ENCODE measurements at regions not wholly inside any gene's neighbourhood (a gene's known extent, or its start where the extent isn't known, plus 50 kb on each side); places are given as distances from the start of the nearest gene placed in this dataset.

DNA sequence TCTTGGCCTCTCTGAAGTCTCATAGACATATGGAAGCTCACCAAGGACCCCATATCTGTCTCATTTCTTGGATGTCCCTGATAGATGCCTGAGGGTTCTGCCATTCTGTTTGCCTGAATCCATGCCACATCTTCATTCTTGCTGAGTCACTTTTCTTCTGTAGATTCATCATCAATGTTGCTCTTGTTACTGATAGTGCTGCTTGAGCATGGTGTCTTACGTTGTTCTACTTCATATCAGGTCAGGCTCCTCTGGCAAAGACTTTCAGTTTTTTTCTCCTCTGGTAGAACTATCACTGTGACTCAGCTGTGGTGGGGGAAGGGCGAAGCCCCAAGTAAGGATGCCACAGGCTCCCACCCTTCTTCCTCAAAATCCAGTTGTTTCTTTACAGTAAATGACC, 885.2 kb downstream of the DCDC2C start:
- H3K27ac ChIP-seq (ENCODE audit: low read depth, low read length), result no peak overlapping the region
- no peaks in the 10 kb centered on the region for H3K79me2 ChIP-seq (ENCODE audit: control insufficient read depth, low read length)
- H3F3A ChIP-seq (ENCODE audit: control insufficient read depth, insufficient read depth), result no peaks in the 10 kb centered on the region
- H3K4me3 ChIP-seq (ENCODE audit: low read length), result no peak overlapping the region
- H3K9me3 ChIP-seq (ENCODE audit: control insufficient read depth, insufficient read depth, low read length), result no peaks in the 10 kb centered on the region
- no peaks in the 10 kb centered on the region for H4K20me1 ChIP-seq (ENCODE audit: control insufficient read depth, insufficient read depth, low read depth, low read length)
- no peaks in the 10 kb centered on the region for H3K27me3 ChIP-seq (ENCODE audit: control insufficient read depth, low read length)
- no peaks in the 10 kb centered on the region for H3K36me3 ChIP-seq (ENCODE audit: control insufficient read depth, low read length)
- H3K9me2 ChIP-seq (replicated peaks; ENCODE audit: control insufficient read depth, low read length), result no peaks in the 10 kb centered on the region
- TF ChIP-seq EZH2phosphoT487 (IDR thresholded peaks at IDR 0.05; ENCODE audit: borderline replicate concordance, low read length), result no peak
- TF ChIP-seq, protein P1, sequence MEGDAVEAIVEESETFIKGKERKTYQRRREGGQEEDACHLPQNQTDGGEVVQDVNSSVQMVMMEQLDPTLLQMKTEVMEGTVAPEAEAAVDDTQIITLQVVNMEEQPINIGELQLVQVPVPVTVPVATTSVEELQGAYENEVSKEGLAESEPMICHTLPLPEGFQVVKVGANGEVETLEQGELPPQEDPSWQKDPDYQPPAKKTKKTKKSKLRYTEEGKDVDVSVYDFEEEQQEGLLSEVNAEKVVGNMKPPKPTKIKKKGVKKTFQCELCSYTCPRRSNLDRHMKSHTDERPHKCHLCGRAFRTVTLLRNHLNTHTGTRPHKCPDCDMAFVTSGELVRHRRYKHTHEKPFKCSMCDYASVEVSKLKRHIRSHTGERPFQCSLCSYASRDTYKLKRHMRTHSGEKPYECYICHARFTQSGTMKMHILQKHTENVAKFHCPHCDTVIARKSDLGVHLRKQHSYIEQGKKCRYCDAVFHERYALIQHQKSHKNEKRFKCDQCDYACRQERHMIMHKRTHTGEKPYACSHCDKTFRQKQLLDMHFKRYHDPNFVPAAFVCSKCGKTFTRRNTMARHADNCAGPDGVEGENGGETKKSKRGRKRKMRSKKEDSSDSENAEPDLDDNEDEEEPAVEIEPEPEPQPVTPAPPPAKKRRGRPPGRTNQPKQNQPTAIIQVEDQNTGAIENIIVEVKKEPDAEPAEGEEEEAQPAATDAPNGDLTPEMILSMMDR (IDR thresholded peaks at IDR 0.05; ENCODE audit: low read depth, low read length, poor library complexity, severe bottlenecking), result no peak
- no peaks in the 10 kb centered on the region for H3K4me1 ChIP-seq (ENCODE audit: control insufficient read depth, low read length)
- H3K4me2 ChIP-seq (ENCODE audit: low read length), result no peak overlapping the region

DNA sequence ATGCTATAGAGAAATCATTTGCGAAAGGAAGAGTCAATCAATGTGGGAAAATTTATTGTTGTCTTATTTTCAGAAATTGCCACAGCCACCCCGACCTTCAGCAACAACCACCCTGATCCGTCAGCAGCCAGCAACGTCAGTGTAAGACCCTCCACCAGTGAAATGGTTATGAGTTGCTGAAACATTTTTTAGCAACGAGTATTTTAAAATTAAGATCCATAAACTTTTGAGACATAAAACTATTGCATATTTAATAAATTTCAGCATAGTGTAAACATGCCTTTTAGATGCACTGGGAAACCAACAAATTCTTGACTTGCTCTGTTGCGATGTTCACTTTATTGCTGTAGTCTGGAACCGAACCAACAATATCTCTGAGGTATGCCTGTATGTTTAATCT, 887.9 kb downstream of the DCDC2C start:
- no peaks in the 10 kb centered on the region for H3K79me2 ChIP-seq (ENCODE audit: control insufficient read depth, low read length)
- H3K9me2 ChIP-seq (replicated peaks; ENCODE audit: control insufficient read depth, low read length), result no peaks in the 10 kb centered on the region
- H3K27me3 ChIP-seq (ENCODE audit: control insufficient read depth, low read length), result no peaks in the 10 kb centered on the region
- H3K36me3 ChIP-seq (ENCODE audit: control insufficient read depth, low read length), result no peaks in the 10 kb centered on the region
- no peak for TF ChIP-seq EZH2phosphoT487 (IDR thresholded peaks at IDR 0.05; ENCODE audit: borderline replicate concordance, low read length)
- TF ChIP-seq, protein P1 (IDR thresholded peaks at IDR 0.05; ENCODE audit: low read depth, low read length, poor library complexity, severe bottlenecking), result no peak
- H3K4me1 ChIP-seq (ENCODE audit: control insufficient read depth, low read length), result no peaks in the 10 kb centered on the region
- H3K27ac ChIP-seq (ENCODE audit: low read depth, low read length), result no peak overlapping the region
- no peak overlapping the region for H3K4me3 ChIP-seq (ENCODE audit: low read length)
- no peak overlapping the region for H3K4me2 ChIP-seq (ENCODE audit: low read length)
- H3K9me3 ChIP-seq (ENCODE audit: control insufficient read depth, insufficient read depth, low read length), result no peaks in the 10 kb centered on the region
- no peaks in the 10 kb centered on the region for H3F3A ChIP-seq (ENCODE audit: control insufficient read depth, insufficient read depth)
- no peaks in the 10 kb centered on the region for H4K20me1 ChIP-seq (ENCODE audit: control insufficient read depth, insufficient read depth, low read depth, low read length)

DNA sequence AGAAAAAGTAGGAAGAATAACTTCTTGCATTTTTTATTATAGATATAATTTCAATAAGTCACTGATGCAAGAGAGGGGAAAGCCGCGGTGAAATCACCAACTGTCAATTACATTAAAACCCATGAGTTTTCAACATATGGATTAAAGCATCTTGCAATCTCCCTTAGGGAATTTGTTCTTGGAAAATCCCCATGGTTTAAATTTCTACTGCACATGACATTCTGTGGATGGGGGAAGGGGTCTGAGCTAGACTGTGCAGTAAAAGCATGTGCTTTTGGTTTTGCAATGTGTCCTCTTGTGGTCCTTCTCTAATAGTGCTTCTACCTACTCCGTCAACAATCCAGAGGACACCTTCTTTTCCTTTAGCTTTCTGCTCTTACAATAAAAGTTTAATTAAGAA, 894.0 kb downstream of the DCDC2C start:
- Histone ChIP-seq H4K20me1 (ENCODE audit: control insufficient read depth, insufficient read depth, low read depth, low read length) (no peaks in the 10 kb centered on the region), H3K4me3 (ENCODE audit: low read length) (no peak overlapping the region), H3K9me3 (ENCODE audit: control insufficient read depth, insufficient read depth, low read length) (no peaks in the 10 kb centered on the region), H3K4me2 (ENCODE audit: low read length) (no peak overlapping the region), H3K4me1 (ENCODE audit: control insufficient read depth, low read length) (no peaks in the 10 kb centered on the region), H3K9me2 (replicated peaks; ENCODE audit: control insufficient read depth, low read length) (no peaks in the 10 kb centered on the region), H3K79me2 (ENCODE audit: control insufficient read depth, low read length) (no peaks in the 10 kb centered on the region), H3K36me3 (ENCODE audit: control insufficient read depth, low read length) (no peaks in the 10 kb centered on the region), H3K27ac (ENCODE audit: low read depth, low read length) (no peak overlapping the region), H3K27me3 (ENCODE audit: control insufficient read depth, low read length) (no peaks in the 10 kb centered on the region), H3F3A (ENCODE audit: control insufficient read depth, insufficient read depth) (no peaks in the 10 kb centered on the region)
- TF ChIP-seq, protein P1 (IDR thresholded peaks at IDR 0.05; ENCODE audit: low read depth, low read length, poor library complexity, severe bottlenecking), result no peak
- no peak for TF ChIP-seq EZH2phosphoT487 (IDR thresholded peaks at IDR 0.05; ENCODE audit: borderline replicate concordance, low read length)

DNA sequence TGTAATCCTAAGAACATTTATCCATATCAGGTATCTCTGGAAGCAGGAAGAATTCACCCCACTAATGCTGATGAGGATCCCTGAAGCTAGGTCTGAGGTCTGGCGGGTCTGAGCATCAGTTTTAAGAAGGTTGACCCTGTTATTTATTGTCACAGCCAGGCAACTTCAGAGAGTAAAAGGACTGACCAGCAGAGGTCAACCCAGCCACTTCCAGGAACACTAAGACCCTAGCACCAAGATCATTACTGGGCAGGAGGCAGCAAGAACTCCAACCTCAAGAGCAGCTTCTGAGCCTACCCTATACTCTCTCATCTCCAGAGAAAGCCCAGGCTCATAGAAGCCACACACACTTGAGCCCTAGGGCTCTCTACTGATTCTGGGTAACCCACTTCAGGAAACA, 901.4 kb downstream of the DCDC2C start:
- Histone ChIP-seq H3K27ac (ENCODE audit: low read depth, low read length) (no peak overlapping the region), H3K36me3 (ENCODE audit: control insufficient read depth, low read length) (no peaks in the 10 kb centered on the region), H4K20me1 (ENCODE audit: control insufficient read depth, insufficient read depth, low read depth, low read length) (no peaks in the 10 kb centered on the region), H3K4me2 (ENCODE audit: low read length) (no peak overlapping the region), H3K79me2 (ENCODE audit: control insufficient read depth, low read length) (no peaks in the 10 kb centered on the region), H3K27me3 (ENCODE audit: control insufficient read depth, low read length) (no peaks in the 10 kb centered on the region), H3K4me1 (ENCODE audit: control insufficient read depth, low read length) (no peaks in the 10 kb centered on the region), H3K9me3 (ENCODE audit: control insufficient read depth, insufficient read depth, low read length) (no peaks in the 10 kb centered on the region), H3K4me3 (ENCODE audit: low read length) (no peak overlapping the region), H3F3A (ENCODE audit: control insufficient read depth, insufficient read depth) (no peaks in the 10 kb centered on the region), H3K9me2 (replicated peaks; ENCODE audit: control insufficient read depth, low read length) (no peaks in the 10 kb centered on the region)
- TF ChIP-seq, protein P1 (IDR thresholded peaks at IDR 0.05; ENCODE audit: low read depth, low read length, poor library complexity, severe bottlenecking), result no peak
- no peak for TF ChIP-seq EZH2phosphoT487 (IDR thresholded peaks at IDR 0.05; ENCODE audit: borderline replicate concordance, low read length)
